Activated CD8-positive, alpha-beta memory T cell treated with anti-CD3 and anti-CD28 coated beads, Interleukin-2, amount 50 U/mL, for 4 hours (primary cell): ENCODE measurements at regions not wholly inside any gene's neighbourhood (a gene's known extent, or its start where the extent isn't known, plus 50 kb on each side); places are given as distances from the start of the nearest gene placed in this dataset.
"Not testable (repeated sequence)": the region's sequence is repeated elsewhere in the genome, so short reads cannot be mapped to it uniquely, and the experiment has no call there.

Experiments
- DNase-seq: peaks from one replicate; pipeline ENCODE4 v3.0.0-alpha.2; 2020

DNA sequence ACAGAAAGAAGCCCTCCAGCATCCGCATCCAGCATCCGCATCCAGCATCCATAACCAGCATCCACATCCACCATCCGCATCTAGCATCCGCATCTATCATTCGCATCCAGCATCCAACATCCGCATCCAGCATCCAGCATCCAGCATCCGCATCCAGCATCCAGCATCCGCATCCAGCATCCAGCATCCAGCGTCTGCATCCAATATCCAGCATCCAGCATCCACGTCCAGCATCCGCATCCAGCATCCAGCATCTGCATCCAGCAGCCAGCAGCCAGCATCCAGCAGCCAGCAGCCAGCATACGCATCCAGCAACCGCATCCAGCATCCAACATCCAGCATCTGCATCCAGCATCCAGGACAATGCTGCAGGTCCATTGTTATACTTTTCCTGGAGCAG is 671.0 kb upstream of the C16orf82 start:
- DNase-seq = no peak

DNA sequence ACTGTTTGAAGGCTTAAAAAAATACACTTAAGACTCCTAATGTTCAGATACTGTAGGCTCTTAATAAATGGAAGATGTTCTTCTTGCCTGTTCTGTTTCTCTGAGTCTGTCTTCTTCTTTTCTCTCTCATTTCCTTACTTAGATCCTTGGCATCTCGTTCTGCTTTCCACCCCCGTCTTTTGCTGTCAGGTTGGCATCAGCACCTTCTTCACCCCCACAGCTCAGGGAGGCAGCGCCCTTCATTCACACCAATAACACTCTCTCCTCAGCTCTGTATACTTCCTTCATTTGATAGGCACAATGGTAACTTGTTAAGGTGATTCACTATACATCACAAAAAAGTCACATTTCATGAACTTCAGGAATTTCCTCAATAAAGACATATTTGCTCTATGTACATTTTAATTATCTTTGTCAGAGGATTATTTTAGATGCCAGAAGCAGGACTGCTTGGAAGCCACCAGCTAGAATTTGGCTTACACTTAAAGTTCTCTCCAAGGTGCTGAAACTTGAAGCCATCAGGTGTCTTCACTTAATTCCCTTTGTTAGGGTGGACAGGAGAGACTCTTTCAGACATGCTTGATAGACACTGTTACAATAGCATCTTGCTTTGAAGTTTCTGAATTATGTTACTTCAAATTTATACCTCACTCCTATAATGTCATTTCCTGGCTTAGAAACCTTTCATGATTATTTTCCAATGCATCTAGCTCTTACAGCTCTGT is 670.1 kb upstream of the C16orf82 start:
- DNase-seq = no peak

DNA sequence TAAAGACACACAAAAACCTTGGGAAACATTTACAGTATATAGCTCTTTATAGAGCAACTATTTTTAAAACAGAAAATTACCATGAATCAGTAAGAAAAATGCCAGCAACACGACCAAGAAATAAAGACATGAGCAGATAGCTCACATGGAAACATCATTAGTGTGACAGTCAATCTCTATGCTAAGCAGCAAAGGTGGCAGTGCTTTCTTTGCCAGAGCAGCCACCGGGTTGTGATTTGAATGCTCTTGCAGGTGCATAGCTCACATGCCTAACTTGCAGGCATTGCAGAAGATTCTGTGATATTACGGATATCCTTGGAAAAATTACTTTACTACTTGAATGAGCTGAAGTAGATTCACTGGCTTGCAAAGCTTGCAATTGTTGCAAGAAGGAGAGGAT is 652.9 kb upstream of the C16orf82 start:
- DNase-seq = no peak

DNA sequence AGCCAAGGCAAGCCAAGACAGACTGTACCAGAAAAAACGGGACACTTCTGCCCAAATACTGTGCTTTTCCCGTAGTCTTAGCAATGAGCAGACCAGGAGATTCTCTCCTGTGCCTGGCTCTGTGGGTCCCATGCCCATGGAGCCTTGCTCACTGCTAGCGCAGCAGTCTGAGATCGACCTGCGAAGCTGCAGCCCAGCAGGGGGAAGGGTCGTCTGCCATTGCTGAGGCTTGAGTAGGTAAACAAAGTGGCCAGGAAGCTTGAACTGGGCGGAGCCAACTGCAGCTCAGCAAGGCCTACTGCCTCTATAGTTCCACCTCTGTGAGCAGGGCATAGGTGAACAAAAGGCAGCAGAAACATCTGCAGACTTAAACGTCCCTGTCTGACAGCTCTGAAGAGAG is 647.3 kb upstream of the C16orf82 start:
- DNase-seq = not testable (repeated sequence)

DNA sequence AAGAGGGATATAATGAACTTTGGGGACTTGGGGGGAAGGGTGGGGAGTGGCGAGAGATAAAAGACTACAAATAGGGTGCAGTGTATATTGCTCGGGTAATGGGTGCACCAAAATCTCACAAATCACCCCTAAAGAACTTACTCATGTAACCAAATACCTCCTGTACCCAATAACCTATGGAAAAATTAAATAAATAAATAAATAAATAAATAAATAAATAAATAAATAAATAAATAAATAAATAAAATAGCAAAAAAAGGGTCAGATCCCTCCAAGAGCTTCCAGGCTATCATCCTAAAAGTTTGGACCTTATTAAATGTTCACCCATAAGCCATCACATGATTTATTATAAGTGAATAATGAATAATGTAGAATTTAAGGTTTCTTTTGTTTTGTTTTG is 636.1 kb upstream of the C16orf82 start:
- no peak for DNase-seq

DNA sequence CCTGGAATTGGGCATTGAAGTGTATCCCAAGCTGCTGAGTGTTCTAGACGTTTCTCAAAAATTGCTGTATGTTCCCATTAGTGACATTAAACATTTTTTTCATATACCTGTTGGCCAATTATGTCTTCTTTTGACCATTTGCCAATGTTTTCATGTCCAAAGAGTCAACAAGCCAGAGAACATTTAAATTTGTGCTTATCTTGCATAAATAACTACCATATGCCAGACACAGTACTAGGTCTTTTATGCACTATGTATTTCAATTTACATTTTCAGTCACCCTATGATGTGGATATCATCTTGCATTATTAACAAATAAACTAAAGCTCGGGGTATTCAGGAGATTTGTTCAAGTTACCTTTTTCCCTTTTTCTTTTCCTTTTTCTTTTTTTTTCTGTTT is 632.9 kb upstream of the C16orf82 start:
- DNase-seq = no peak

DNA sequence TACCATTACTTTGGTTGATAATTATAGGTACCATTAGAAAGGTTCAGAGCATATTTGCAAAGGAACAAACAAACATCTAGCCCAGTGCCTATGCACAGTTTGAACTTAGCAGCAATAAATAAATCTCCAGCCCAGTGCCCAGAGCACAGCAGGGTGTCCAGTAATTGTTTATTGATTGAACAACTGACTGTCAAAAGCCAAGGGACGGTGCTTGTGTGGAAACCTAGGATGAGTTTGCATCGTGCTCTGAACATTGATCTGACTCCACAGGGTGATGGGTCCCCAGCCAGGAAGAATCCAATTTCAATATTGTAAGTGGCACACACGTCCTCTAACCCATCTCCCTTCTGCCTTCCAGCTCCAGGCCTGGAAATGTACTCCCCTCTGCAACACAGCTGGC is 625.5 kb upstream of the C16orf82 start:
- no peak for DNase-seq

DNA sequence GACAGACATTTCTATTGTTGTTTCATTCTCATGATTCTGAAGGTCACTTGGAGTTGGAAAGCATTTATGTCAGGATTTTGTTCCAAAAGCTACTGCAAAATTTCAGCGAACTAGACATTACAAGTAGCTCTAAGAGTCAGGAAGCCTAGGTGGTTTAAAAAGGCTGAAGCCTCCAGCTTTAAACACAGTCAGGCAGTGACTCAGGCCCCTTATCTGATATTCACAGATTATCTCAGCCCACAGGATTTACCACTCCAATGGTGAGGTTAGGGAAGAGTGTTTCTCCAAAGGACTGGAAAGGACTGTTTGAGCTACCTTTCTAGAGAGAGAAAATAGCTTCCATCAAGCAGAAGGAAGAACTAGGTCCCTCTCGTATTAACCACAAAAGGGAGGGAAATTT is 624.4 kb upstream of the C16orf82 start:
- no peak for DNase-seq

DNA sequence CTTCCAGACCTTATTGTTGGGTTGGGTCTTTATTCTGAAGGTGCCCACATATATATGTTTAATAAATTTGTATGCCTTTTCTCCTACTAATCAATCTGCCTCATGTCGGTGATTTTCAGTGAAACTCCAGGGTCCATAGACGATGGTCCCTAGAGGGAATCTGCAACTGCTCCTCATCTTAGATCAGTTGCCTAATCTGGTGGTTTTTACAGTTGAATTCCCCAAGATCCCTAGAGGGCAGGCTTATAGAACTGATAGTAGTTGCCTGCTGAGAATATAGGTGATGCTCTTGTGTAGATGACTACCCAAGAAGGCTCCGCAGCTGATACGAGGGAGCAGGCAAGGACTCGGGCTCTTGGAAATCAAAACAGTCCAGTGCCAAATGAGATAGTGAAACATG is 619.2 kb upstream of the C16orf82 start:
- no peak for DNase-seq

DNA sequence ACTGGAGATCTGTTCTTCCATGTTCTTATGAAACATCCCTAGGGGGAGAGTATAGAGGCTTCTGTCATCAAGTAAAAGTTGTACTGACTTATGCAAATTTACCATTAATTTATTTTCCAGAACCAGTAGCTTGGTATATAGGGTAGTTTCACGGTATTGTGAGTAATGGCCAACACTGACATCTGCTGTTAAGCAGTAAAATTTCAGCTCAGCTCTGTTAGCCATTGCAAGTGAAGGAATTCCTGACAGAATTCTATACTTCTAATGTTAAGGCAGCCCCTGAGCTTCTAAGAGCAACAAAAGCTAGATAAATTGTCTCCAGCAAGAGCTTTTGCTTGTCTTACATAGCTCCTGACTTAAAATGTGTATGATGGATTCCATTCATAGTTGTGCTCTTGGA is 613.5 kb upstream of the C16orf82 start:
- no peak for DNase-seq

DNA sequence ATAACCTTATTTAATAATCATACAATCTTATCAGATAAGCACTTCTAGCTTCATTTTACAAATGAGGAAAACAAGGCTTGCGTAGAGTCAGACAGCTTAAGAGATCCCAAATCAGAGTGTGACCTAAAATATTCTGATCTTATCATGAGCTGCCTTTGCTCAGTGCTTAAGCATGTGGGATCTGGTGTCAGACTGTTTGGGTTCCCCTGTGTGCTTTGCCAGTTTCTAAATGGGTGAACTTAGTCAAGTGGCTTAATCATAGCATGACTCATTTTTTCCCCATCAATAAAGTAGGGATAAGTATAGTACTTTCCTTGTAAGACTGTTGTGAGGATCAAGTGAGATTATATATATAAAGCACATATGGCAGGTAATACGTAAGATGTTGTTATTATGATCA is 612.6 kb upstream of the C16orf82 start:
- no peak for DNase-seq

DNA sequence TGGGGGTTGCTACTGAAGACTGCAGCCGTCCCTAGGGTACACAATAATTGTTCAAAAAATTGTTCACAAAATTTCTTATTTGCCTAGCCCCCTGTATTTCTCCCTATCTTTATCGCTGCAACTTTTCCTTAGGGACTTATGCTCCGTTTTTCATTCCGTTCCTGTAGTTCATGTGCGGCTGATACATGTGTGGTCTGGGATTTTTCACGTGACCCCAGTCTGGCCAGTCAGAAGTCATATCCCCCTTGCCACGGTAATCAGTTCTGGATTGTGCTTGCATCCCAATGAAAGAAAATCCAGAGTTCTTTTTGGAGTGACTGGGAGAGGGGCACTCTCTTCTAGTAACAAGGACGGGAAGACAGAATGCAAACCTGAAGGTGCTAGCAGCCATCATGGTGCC is 610.7 kb upstream of the C16orf82 start:
- no peak for DNase-seq

DNA sequence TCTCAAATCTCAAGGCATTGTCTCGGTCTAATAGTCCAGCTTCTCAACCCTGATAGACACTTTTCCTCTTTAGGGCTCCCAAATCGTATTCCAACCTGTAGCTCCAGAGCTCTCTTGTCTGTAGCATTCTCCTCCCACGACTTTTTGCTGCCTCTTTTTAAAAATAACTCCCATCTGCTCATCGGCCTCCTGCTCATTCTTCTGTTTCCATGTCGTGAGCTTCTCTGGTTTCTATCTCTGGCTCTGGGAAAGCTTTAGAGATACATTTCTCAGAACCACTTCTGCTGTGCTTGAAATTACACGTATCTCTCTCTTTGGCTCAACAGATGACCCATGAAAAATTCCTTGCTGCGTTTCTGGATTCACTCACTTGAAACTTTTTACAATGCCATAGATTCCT is 609.6 kb upstream of the C16orf82 start:
- no peak for DNase-seq

DNA sequence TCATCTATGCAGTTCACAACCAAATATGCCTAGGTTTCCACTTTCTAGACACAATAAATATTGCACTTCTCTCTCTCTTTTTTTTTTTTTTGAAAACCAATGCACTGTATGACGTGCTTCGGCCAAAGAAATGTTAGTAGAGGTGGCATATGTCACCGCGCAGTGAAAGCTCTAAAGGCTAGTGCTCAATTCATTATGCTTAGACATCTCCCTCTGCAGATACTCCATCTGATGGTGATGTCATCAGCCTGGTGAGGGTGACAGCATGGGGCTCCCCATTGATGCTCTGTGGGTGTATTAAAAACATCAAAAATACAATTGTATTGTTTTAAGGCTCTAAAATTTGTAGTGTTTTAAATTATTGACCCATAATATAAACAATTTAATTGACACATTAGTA is 608.8 kb upstream of the C16orf82 start:
- no peak for DNase-seq

DNA sequence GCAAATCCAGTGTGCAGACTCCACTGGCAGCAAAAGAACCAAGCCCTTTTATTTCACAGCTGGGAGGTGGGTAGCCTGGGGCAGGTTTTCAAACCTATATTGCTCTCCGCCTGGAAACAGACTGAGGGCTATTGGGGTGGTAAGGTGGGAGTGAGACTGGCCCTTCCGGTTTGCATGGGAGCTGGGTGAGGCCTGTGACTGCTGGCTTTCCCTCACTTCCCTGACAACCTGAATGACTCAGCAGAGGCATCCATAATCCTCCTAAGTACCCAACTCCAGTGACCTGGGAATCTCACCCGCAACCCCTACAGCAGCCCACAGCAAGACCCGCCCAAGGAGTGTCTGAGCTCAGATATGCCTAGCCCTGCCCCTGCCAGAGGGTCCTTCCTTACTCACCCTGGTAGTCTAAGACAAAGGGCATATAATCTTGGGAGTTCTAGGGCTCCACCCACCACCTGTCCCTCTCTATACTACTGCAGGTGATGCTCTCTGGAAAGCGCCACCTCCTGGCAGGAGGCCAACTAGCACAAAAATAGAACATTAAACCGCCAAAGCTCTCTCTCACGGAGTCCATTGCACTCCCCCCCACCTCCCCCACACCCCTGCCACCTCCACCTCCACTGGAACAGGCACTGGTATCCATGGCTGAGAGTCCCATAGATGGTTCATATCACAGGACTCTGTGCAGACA is 602.0 kb upstream of the C16orf82 start:
- no peak for DNase-seq

DNA sequence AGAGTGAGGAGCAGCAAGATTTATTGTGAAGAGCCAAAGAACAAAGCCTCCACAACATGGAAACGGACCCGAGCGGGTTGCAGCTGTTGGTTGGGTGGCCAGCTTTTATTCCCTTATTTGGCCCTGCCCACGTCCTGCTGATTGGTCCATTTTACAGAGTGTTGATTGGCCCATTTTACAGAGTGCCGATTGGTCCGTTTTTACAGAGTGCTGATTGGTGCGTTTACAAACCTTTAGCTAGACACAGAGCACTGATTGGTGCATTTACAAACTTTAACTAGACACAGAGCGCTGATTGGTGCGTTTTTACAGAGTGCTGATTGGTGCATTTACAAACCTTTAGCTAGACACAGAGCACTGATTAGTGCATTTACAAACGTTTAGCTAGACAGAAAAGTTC is 592.3 kb upstream of the C16orf82 start:
- not testable (repeated sequence) for DNase-seq

DNA sequence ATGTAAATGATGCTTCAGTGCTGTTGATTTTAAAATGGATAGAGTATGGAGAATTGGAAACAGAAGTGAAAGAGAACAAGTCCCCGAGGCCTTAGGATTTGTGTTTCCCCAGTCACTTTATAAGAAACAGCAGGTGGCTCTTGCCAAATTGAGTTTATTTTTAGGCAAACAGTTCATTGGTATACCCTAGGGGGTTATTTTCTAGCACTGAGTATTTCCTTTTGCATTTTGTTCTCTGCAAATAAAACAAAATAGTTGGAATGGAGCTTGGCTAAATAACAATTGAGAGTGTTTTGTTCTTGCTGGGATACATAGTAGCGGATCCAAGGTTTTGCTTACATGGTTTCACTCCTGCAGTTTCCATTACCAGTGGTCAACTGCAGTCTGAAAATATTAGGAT is 591.1 kb upstream of the C16orf82 start:
- no peak for DNase-seq

DNA sequence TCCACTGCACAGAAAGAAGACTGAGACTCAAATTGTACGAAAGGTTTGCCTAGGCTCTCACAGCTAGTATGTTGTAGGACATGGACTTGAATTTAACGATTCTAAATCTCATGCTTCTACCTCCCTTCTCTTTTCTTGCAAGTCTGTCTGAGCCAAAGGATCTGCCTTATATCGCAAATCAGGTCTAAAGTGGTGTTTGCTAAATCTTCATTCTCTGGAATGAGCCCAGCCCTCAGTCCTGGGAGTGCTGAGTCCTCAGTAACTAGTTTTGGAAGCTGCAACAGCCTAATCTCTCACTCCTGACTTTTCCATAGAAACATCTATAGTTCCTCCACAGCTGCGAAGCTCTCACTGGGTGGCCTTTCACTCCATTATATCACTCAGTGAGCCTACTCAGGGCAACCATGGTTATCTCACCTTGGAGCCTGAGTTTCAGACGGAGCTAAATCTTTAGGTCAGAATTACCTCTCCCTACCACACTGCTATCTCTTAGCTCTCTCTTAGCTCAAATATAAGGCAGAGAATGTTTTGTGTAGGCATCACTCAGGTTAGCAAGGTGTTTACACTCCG is 575.5 kb upstream of the C16orf82 start:
- no peak for DNase-seq

DNA sequence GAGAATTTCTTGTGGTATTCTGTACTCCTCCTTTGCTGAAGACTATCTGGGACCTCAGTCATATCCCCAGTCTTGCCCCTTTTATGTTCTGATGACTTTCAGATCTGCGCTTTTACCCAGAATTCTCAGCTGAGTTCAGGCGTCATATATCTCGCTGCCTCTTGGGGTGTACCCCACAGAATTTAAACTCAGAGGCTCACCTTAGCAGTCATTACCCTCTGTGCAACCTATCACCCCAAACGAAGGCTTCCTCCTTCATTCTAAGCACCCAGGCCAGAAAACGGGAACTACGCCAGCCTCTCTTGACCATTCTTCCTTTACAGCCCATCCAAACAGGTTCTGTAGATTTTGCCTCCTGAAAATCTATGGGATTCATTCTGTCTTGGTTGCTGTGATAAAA is 574.8 kb upstream of the C16orf82 start:
- DNase-seq = no peak

DNA sequence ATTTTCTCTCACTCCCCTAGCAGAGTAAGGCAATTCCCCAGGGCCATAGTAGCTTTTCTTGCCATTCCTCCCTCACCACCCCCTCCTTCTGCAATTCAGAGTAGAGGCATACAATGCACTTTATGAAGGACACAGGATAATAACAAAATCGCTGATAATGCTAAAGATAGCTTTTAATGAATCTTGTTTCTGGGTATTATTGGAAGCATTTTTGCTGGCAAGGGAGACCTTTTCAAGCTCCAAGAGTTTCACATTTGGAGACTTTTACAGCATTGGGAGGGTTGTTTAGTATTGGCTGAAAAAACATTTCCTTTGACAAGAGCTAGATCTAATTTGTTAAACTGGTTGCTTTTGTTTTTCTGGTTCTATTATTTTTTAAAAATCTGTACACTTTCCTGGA is 573.0 kb upstream of the C16orf82 start:
- DNase-seq = no peak

DNA sequence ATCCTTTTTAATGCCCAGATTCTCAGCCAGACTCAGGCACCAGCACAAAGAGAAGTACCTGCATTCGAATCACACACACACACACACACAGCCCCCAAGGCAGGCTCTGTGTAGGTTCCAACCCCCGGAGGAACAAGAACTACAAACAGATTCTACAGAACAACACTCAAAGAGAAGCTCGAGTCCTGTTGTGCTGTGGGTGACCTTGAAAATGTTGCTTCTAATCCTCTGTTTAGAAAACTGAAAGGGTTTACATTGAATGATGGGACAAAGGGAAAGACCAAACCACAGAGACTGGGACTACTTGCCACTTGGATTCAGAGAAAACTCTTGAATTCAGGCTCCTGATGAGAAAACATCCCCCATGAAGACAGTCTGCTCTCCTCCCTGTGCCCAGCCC is 568.8 kb upstream of the C16orf82 start:
- no peak for DNase-seq

DNA sequence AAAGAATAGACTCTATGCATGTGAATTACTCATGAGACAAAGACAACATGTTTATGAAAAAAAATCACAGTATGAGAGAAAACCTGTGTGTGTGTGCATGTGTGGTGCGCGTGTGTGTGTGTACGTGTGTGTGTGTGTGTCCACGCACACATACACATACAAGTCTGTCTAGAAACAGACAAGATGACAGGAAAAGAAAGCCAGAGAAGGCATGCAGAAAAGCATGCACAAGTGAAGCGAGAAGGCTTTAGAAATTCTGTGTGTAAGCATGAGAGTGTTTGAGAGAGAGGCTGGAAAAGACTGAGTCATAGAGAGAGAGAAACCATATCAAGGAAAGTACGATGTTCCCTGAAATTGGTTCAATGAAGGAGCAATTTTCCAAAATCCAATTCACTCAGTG is 566.4 kb upstream of the C16orf82 start:
- DNase-seq = no peak

DNA sequence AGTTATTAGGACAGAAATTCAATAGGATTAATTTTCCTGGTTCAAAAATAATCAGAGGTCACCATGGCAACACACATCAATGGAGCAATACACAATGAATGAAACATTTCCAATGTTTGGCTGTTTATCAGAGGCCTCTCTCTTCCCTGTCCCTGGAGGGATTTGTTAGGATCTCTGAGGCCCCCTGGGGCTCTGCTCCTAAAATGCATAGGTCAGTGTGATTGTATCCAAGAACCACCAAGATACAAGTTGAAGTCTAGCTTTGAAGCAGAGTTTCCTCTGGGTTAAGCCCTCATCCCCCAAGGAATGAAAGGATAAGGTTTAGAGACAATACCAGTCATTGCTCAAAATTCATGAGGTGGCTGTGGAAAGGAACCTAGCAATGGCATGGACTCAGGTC is 561.2 kb upstream of the C16orf82 start:
- DNase-seq = no peak

DNA sequence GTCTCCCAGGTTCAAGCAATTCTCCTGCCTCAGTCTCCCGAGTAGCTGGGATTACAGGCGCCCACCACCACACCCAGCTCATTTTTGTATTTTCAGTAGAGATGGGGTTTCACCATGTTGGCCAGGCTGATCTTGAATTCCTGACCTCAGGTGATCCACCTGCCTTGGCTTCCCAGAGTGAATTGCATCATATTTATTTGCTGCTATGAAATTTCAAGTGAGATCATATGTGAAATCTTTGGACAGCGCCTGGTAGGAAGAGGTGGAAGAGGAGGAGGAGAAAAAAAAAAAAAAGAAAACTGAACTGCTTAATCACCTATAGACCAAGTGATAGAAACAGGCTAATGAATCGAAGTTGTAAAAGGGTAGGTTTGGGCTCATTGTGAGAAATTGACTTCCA is 557.8 kb upstream of the C16orf82 start:
- not testable (repeated sequence) for DNase-seq

DNA sequence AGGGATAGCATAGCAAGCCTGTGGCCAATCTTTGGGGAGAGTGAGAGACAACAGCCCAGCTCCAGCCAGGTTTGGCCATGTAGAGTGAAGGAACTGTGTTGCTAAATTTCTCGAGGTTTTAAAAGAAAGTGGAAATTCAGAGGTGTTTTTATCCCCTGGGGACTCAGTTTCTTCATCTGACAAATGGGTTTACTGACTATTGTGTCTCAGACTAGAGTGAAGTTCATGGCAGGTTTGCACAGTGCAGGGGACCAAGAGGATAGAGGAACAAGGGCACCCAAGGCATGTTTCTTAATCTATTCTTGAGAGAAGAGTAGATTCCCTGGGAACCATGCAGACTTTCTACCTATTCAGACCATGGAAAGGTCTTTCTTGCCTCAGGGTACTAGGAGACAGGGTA is 555.8 kb upstream of the C16orf82 start:
- DNase-seq = no peak
